ENCODE measurements at regions not wholly inside any gene's neighbourhood (a gene's known extent, or its start where the extent isn't known, plus 50 kb on each side); places are given as distances from the start of the nearest gene placed in this dataset.

GRCh38 chr7:41501006-41501405 is 201.9 kb downstream of the INHBA start:
- H3K27me3 ChIP-seq (ENCODE audit: control insufficient read depth, insufficient read depth, low read length) = no peaks in the 10 kb centered on the region
- 93% methylated on average over 6 of the region's 6 CpGs for WGBS (ENCODE audit: insufficient coverage)
- H3K4me1 ChIP-seq (ENCODE audit: control insufficient read depth, insufficient read depth, low read length) = no peaks in the 10 kb centered on the region
- H3K9me3 Mint-ChIP-seq = peaks cover 9 to 11% of the 10 kb centered on the region in 2 donors
- H3K36me3 ChIP-seq (ENCODE audit: control insufficient read depth, insufficient read depth, low read length) = no peaks in the 10 kb centered on the region
- H3K27ac Mint-ChIP-seq = no peak overlapping the region
- H3K27ac ChIP-seq (ENCODE audit: low read length) = no peak overlapping the region
- no peak overlapping the region for H3K4me3 ChIP-seq (ENCODE audit: low read length)
- H3K4me3 Mint-ChIP-seq = no peak overlapping the region
- no peaks in the 10 kb centered on the region for H3K36me3 Mint-ChIP-seq
- no peaks in the 10 kb centered on the region for H3K4me1 Mint-ChIP-seq
- ATAC-seq (no peak), DNase-seq (no peak)
- intact Hi-C loops (cut with micrococcal nuclease) = no loop called here
- no peak for TF ChIP-seq CTCF (IDR thresholded peaks at IDR 0.05)
- H3K9me3 ChIP-seq (ENCODE audit: control insufficient read depth, insufficient read depth, low read length) = no peaks in the 10 kb centered on the region
- no peaks in the 10 kb centered on the region for H3K27me3 Mint-ChIP-seq (ENCODE audit: low read depth in 2 of 2)

GRCh38 chr7:41492603-41493002 is 210.3 kb downstream of the INHBA start:
- Mint-ChIP-seq H3K36me3 (no peaks in the 10 kb centered on the region), H3K27ac (no peak overlapping the region), H3K9me3 (no peaks in the 10 kb centered on the region), H3K4me3 (no peak overlapping the region), H3K27me3 (ENCODE audit: low read depth in 2 of 2) (no peaks in the 10 kb centered on the region), H3K4me1 (no peaks in the 10 kb centered on the region)
- DNase-seq (no peak), ATAC-seq (no peak)
- Histone ChIP-seq H3K9me3 (ENCODE audit: control insufficient read depth, insufficient read depth, low read length) (no peaks in the 10 kb centered on the region), H3K36me3 (ENCODE audit: control insufficient read depth, insufficient read depth, low read length) (no peaks in the 10 kb centered on the region), H3K27ac (ENCODE audit: low read length) (no peak overlapping the region), H3K4me1 (ENCODE audit: control insufficient read depth, insufficient read depth, low read length) (no peaks in the 10 kb centered on the region), H3K4me3 (ENCODE audit: low read length) (no peak overlapping the region), H3K27me3 (ENCODE audit: control insufficient read depth, insufficient read depth, low read length) (no peaks in the 10 kb centered on the region)
- intact Hi-C loops (cut with micrococcal nuclease) = no loop called here
- 90% methylated on average over 4 of the region's 4 CpGs for WGBS (ENCODE audit: insufficient coverage)
- TF ChIP-seq CTCF (IDR thresholded peaks at IDR 0.05) = no peak

- H3K36me3 Mint-ChIP-seq = no peaks in the 10 kb centered on the region
- H3K4me3 Mint-ChIP-seq = no peak overlapping the region
- TF ChIP-seq CTCF (IDR thresholded peaks at IDR 0.05) = no peak
Observed at GRCh38 chr7:41491883-41492471, 210.9 kb downstream of the INHBA start.

DNA sequence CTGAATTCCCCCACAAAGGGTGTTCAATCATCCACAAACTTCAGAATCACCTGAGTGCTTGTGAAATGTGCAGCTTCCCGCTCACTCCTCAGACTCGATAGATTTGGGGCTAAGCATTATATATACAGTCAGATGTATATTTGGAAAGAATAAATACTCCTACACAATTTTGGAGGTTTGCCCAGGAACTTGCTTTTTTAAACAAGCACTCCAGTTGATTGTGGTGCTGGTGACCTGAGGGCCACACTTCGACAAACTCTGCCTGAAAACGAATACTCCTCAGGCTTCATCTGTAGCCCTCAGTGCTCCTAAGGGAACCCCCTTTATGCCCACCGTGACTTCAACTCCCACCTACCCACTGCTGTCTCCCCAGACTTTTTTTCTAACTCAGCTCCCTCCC is 211.6 kb downstream of the INHBA start:
- Mint-ChIP-seq H3K36me3 (no peaks in the 10 kb centered on the region), H3K9me3 (no peaks in the 10 kb centered on the region), H3K27ac (no peak overlapping the region), H3K27me3 (ENCODE audit: low read depth in 2 of 2) (no peaks in the 10 kb centered on the region), H3K4me1 (no peaks in the 10 kb centered on the region), H3K4me3 (no peak overlapping the region)
- DNase-seq (no peak), ATAC-seq (no peak)
- Histone ChIP-seq H3K4me1 (ENCODE audit: control insufficient read depth, insufficient read depth, low read length) (no peaks in the 10 kb centered on the region), H3K4me3 (ENCODE audit: low read length) (no peak overlapping the region), H3K36me3 (ENCODE audit: control insufficient read depth, insufficient read depth, low read length) (no peaks in the 10 kb centered on the region), H3K27me3 (ENCODE audit: control insufficient read depth, insufficient read depth, low read length) (no peaks in the 10 kb centered on the region), H3K9me3 (ENCODE audit: control insufficient read depth, insufficient read depth, low read length) (no peaks in the 10 kb centered on the region), H3K27ac (ENCODE audit: low read length) (no peak overlapping the region)
- WGBS (ENCODE audit: insufficient coverage) = 86% methylated on average over 3 of the region's 5 CpGs
- no peak for TF ChIP-seq CTCF (IDR thresholded peaks at IDR 0.05)
- intact Hi-C loops (cut with micrococcal nuclease) = no loop called here

More at GRCh38 chr7:41491883-41492471, 210.9 kb downstream of the INHBA start:
- Mint-ChIP-seq H3K27me3 (ENCODE audit: low read depth in 2 of 2) (no peaks in the 10 kb centered on the region), H3K9me3 (no peaks in the 10 kb centered on the region), H3K4me1 (no peaks in the 10 kb centered on the region), H3K27ac (no peak overlapping the region)
- H3K36me3 ChIP-seq (ENCODE audit: control insufficient read depth, insufficient read depth, low read length) = no peaks in the 10 kb centered on the region
- H3K4me3 ChIP-seq (ENCODE audit: low read length) = no peak overlapping the region
- intact Hi-C loops (cut with micrococcal nuclease) = no loop called here
- ATAC-seq (no peak), DNase-seq (no peak)
- 94% methylated on average over 3 of the region's 3 CpGs for WGBS (ENCODE audit: insufficient coverage)
- H3K4me1 ChIP-seq (ENCODE audit: control insufficient read depth, insufficient read depth, low read length) = no peaks in the 10 kb centered on the region
- H3K9me3 ChIP-seq (ENCODE audit: control insufficient read depth, insufficient read depth, low read length) = no peaks in the 10 kb centered on the region
- H3K27me3 ChIP-seq (ENCODE audit: control insufficient read depth, insufficient read depth, low read length) = no peaks in the 10 kb centered on the region
- no peak overlapping the region for H3K27ac ChIP-seq (ENCODE audit: low read length)

Data from natural killer cell (primary cell).